ENCODE measurements at regions not wholly inside any gene's neighbourhood (a gene's known extent, or its start where the extent isn't known, plus 50 kb on each side); places are given as distances from the start of the nearest gene placed in this dataset.
A peak's percentile ranks its signal among the peaks of the same experiment; 100 is the strongest.
"Not testable (repeated sequence)": the region's sequence is repeated elsewhere in the genome, so short reads cannot be mapped to it uniquely, and the experiment has no call there.

- DNase-seq (ENCODE audit: extremely low spot score), result no peak
- WGBS, result 81% methylated on average over 2 of the region's 2 CpGs
- H3K36me3 ChIP-seq (ENCODE audit: insufficient read depth), result no peaks in the 10 kb centered on the region
- no peak overlapping the region for H3K4me3 ChIP-seq (ENCODE audit: low read depth, low read length)
- H3K27ac ChIP-seq (ENCODE audit: low read depth), result no peak overlapping the region
- H3K4me1 ChIP-seq (ENCODE audit: insufficient read depth), result no peaks in the 10 kb centered on the region
Measured at GRCh38 chr2:168326572-168326971, 79.2 kb upstream of the STK39 start.

- no peaks in the 10 kb centered on the region for H3K36me3 ChIP-seq (ENCODE audit: insufficient read depth)
- no peak overlapping the region for H3K27ac ChIP-seq (ENCODE audit: low read depth)
- 95% methylated on average over 3 of the region's 3 CpGs for WGBS
- no peak for DNase-seq (ENCODE audit: extremely low spot score)
- H3K4me3 ChIP-seq (ENCODE audit: low read depth, low read length), result no peak overlapping the region
- H3K4me1 ChIP-seq (ENCODE audit: insufficient read depth), result no peaks in the 10 kb centered on the region
Measured at GRCh38 chr2:168327328-168327727, 79.9 kb upstream of the STK39 start.

GRCh38 chr2:168328421-168328820 is 81.0 kb upstream of the STK39 start:
- Histone ChIP-seq H3K36me3 (ENCODE audit: insufficient read depth) (no peaks in the 10 kb centered on the region), H3K4me3 (ENCODE audit: low read depth, low read length) (no peak overlapping the region)
- WGBS, result 98% methylated on average over 2 of the region's 2 CpGs

GRCh38 chr2:168330624-168331423 is 83.4 kb upstream of the STK39 start:
- Histone ChIP-seq H3K4me3 (ENCODE audit: low read depth, low read length) (no peak overlapping the region), H3K27ac (ENCODE audit: low read depth) (no peak overlapping the region), H3K4me1 (ENCODE audit: insufficient read depth) (no peaks in the 10 kb centered on the region), H3K36me3 (ENCODE audit: insufficient read depth) (no peaks in the 10 kb centered on the region)
- no peak for DNase-seq (ENCODE audit: extremely low spot score)

More at GRCh38 chr2:168328421-168328820, 81.0 kb upstream of the STK39 start:
- no peak for DNase-seq (ENCODE audit: extremely low spot score)
- no peak overlapping the region for H3K27ac ChIP-seq (ENCODE audit: low read depth)
- H3K4me1 ChIP-seq (ENCODE audit: insufficient read depth), result no peaks in the 10 kb centered on the region

GRCh38 chr2:168335254-168335653 is 87.9 kb upstream of the STK39 start:
- not testable (repeated sequence) for H3K4me1 ChIP-seq (ENCODE audit: insufficient read depth); H3K27ac ChIP-seq (ENCODE audit: low read depth); H3K36me3 ChIP-seq (ENCODE audit: insufficient read depth); H3K4me3 ChIP-seq (ENCODE audit: low read depth, low read length); DNase-seq (ENCODE audit: extremely low spot score)
- WGBS, result 91% methylated on average over 8 of the region's 8 CpGs

GRCh38 chr2:168336786-168337388 is 89.5 kb upstream of the STK39 start:
- Histone ChIP-seq H3K27ac (ENCODE audit: low read depth) (no peak overlapping the region), H3K4me1 (ENCODE audit: insufficient read depth) (no peaks in the 10 kb centered on the region), H3K36me3 (ENCODE audit: insufficient read depth) (no peaks in the 10 kb centered on the region), H3K4me3 (ENCODE audit: low read depth, low read length) (no peak overlapping the region)
- WGBS, result 82% methylated on average over 6 of the region's 6 CpGs
- no peak for DNase-seq (ENCODE audit: extremely low spot score)

GRCh38 chr2:168338292-168338691 is 90.9 kb upstream of the STK39 start:
- Histone ChIP-seq H3K4me3 (ENCODE audit: low read depth, low read length) (no peak overlapping the region), H3K27ac (ENCODE audit: low read depth) (no peak overlapping the region), H3K36me3 (ENCODE audit: insufficient read depth) (no peaks in the 10 kb centered on the region), H3K4me1 (ENCODE audit: insufficient read depth) (no peaks in the 10 kb centered on the region)
- 69% methylated on average over 3 of the region's 3 CpGs for WGBS
- DNase-seq (ENCODE audit: extremely low spot score), result no peak

- WGBS, result 73% methylated on average over 1 of the region's 1 CpG
- DNase-seq (ENCODE audit: extremely low spot score), result no peak
- no peaks in the 10 kb centered on the region for H3K36me3 ChIP-seq (ENCODE audit: insufficient read depth)
- no peak overlapping the region for H3K4me3 ChIP-seq (ENCODE audit: low read depth, low read length)
- no peak overlapping the region for H3K27ac ChIP-seq (ENCODE audit: low read depth)
- no peaks in the 10 kb centered on the region for H3K4me1 ChIP-seq (ENCODE audit: insufficient read depth)
Measured at GRCh38 chr2:168338803-168339437, 91.5 kb upstream of the STK39 start.

GRCh38 chr2:168340931-168341330 is 93.5 kb upstream of the STK39 start:
- H3K36me3 ChIP-seq (ENCODE audit: insufficient read depth), result no peaks in the 10 kb centered on the region
- DNase-seq (ENCODE audit: extremely low spot score), result no peak
- 93% methylated on average over 5 of the region's 5 CpGs for WGBS

GRCh38 chr2:168343586-168343985 is 96.2 kb upstream of the STK39 start:
- no peaks in the 10 kb centered on the region for H3K4me1 ChIP-seq (ENCODE audit: insufficient read depth)
- no peak for DNase-seq (ENCODE audit: extremely low spot score)
- H3K36me3 ChIP-seq (ENCODE audit: insufficient read depth), result no peaks in the 10 kb centered on the region
- no peak overlapping the region for H3K4me3 ChIP-seq (ENCODE audit: low read depth, low read length)
- 79% methylated on average over 5 of the region's 5 CpGs for WGBS
- no peak overlapping the region for H3K27ac ChIP-seq (ENCODE audit: low read depth)

More at GRCh38 chr2:168340931-168341330, 93.5 kb upstream of the STK39 start:
- Histone ChIP-seq H3K4me1 (ENCODE audit: insufficient read depth) (no peaks in the 10 kb centered on the region), H3K27ac (ENCODE audit: low read depth) (no peak overlapping the region), H3K4me3 (ENCODE audit: low read depth, low read length) (no peak overlapping the region)

- no peaks in the 10 kb centered on the region for H3K4me1 ChIP-seq (ENCODE audit: insufficient read depth)
- 87% methylated on average over 5 of the region's 5 CpGs for WGBS
Measured at GRCh38 chr2:168344706-168345105, 97.3 kb upstream of the STK39 start.

GRCh38 chr2:168345601-168346000 is 98.2 kb upstream of the STK39 start:
- Histone ChIP-seq H3K27ac (ENCODE audit: low read depth) (no peak overlapping the region), H3K4me1 (ENCODE audit: insufficient read depth) (no peaks in the 10 kb centered on the region), H3K36me3 (ENCODE audit: insufficient read depth) (no peaks in the 10 kb centered on the region), H3K4me3 (ENCODE audit: low read depth, low read length) (no peak overlapping the region)
- 63% methylated on average over 3 of the region's 3 CpGs for WGBS
- DNase-seq (ENCODE audit: extremely low spot score), result no peak

More at GRCh38 chr2:168344706-168345105, 97.3 kb upstream of the STK39 start:
- Histone ChIP-seq H3K27ac (ENCODE audit: low read depth) (no peak overlapping the region), H3K36me3 (ENCODE audit: insufficient read depth) (no peaks in the 10 kb centered on the region), H3K4me3 (ENCODE audit: low read depth, low read length) (no peak overlapping the region)
- no peak for DNase-seq (ENCODE audit: extremely low spot score)

GRCh38 chr2:168346725-168347477 is 99.5 kb upstream of the STK39 start:
- peak; percentile 62 for DNase-seq (ENCODE audit: extremely low spot score)
- Histone ChIP-seq H3K36me3 (ENCODE audit: insufficient read depth) (no peaks in the 10 kb centered on the region), H3K4me1 (ENCODE audit: insufficient read depth) (no peaks in the 10 kb centered on the region), H3K27ac (ENCODE audit: low read depth) (no peak overlapping the region), H3K4me3 (ENCODE audit: low read depth, low read length) (peak overlapping the region; percentile 45)
- 14% methylated on average over 13 of the region's 13 CpGs for WGBS
